ENCODE measurements at regions not wholly inside any gene's neighbourhood (a gene's known extent, or its start where the extent isn't known, plus 50 kb on each side); places are given as distances from the start of the nearest gene placed in this dataset.
A peak's percentile ranks its signal among the peaks of the same experiment; 100 is the strongest.

- no peak overlapping the region for H3K9ac ChIP-seq (ENCODE audit: low read depth, low read length)
- H3K27ac ChIP-seq (ENCODE audit: low read depth, low read length): no peak overlapping the region
- 0 out of 2 replicates have a peak, but pooled peaks cover 4% of the 10 kb centered on the region for H3K4me1 ChIP-seq (ENCODE audit: control insufficient read depth, insufficient read depth, low read length)
- H3K27me3 ChIP-seq (ENCODE audit: control insufficient read depth, insufficient read depth, low read length): no peaks in the 10 kb centered on the region
- H3K9me3 ChIP-seq (ENCODE audit: control insufficient read depth, insufficient read depth, low read length): no peaks in the 10 kb centered on the region
- H3K36me3 ChIP-seq (ENCODE audit: control insufficient read depth, insufficient read depth, low read length): no peaks in the 10 kb centered on the region
- no peak overlapping the region for H3K4me3 ChIP-seq (ENCODE audit: low read depth, low read length)
Observed at GRCh38 chr3:146818301-146818700, 213.2 kb upstream of the PLSCR5 start.

DNA sequence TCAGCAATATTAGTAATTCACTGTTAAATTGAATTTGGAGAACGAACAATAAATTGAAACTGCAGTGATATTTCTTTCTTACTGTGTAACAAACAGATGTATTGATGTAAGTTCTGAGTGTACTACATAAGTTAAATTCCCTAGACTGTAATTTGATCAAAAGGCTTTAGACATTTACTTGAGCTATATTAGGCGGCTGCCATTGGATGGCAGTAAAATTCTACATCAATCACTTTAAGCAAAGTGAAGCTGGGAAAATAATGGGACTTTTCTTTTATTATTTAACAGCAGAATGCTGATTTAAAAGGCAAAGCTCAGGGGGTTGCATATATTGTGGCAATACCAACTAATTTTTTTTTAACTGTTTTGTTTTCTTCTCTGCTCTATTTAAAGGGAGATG lies 212.6 kb upstream of the PLSCR5 start:
- H3K4me1 ChIP-seq (ENCODE audit: control insufficient read depth, insufficient read depth, low read length): 0 out of 2 replicates have a peak, but pooled peaks cover 4% of the 10 kb centered on the region
- no peak overlapping the region for H3K4me3 ChIP-seq (ENCODE audit: low read depth, low read length)
- H3K27me3 ChIP-seq (ENCODE audit: control insufficient read depth, insufficient read depth, low read length): no peaks in the 10 kb centered on the region
- no peak overlapping the region for H3K27ac ChIP-seq (ENCODE audit: low read depth, low read length)
- H3K9me3 ChIP-seq (ENCODE audit: control insufficient read depth, insufficient read depth, low read length): no peaks in the 10 kb centered on the region
- no peaks in the 10 kb centered on the region for H3K36me3 ChIP-seq (ENCODE audit: control insufficient read depth, insufficient read depth, low read length)
- no peak overlapping the region for H3K9ac ChIP-seq (ENCODE audit: low read depth, low read length)

DNA sequence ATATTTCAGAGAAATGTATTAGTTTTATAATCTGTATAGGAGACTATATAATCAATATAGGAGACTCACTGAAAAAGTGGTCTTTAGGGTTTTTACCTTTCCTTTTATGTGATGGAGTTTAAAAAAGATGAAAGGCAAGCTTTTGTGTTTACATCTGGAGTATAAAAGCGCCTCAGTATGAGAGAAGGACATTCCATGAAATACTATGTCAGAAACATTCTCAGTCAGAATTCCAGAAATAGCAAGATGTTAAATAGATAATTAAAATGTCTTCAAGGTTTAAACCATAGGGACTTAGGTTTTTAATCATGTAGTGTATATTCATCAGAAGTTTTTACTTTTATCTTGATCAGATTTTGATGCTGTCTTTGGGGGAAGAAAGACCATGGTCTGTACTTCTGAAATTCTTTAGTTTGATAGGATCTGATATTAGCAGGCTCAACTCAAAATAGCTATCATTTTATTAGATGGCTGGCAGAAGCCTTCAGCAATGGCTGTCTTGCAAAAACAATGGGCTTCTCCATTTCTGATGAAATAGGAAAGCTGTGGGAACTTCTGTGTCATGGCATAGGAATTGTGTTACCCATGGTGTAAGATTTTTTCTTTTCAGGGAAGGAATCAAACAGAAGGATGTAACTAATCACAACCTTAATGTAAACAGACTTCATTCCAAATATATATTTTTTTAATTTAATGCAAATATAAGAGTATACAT lies 209.6 kb upstream of the PLSCR5 start:
- H3K27ac ChIP-seq (ENCODE audit: low read depth, low read length): no peak overlapping the region
- H3K9ac ChIP-seq (ENCODE audit: low read depth, low read length): no peak overlapping the region
- no peak overlapping the region for H3K4me3 ChIP-seq (ENCODE audit: low read depth, low read length)
- H3K9me3 ChIP-seq (ENCODE audit: control insufficient read depth, insufficient read depth, low read length): no peaks in the 10 kb centered on the region
- H3K36me3 ChIP-seq (ENCODE audit: control insufficient read depth, insufficient read depth, low read length): no peaks in the 10 kb centered on the region
- no peaks in the 10 kb centered on the region for H3K27me3 ChIP-seq (ENCODE audit: control insufficient read depth, insufficient read depth, low read length)
- 0 out of 2 replicates have a peak, but pooled peaks cover 4% of the 10 kb centered on the region for H3K4me1 ChIP-seq (ENCODE audit: control insufficient read depth, insufficient read depth, low read length)

GRCh38 chr3:146813496-146813895 lies 208.3 kb upstream of the PLSCR5 start:
- Histone ChIP-seq H3K4me1 (ENCODE audit: control insufficient read depth, insufficient read depth, low read length) (0 out of 2 replicates have a peak, but pooled peaks cover 4% of the 10 kb centered on the region), H3K27me3 (ENCODE audit: control insufficient read depth, insufficient read depth, low read length) (no peaks in the 10 kb centered on the region), H3K36me3 (ENCODE audit: control insufficient read depth, insufficient read depth, low read length) (no peaks in the 10 kb centered on the region), H3K9ac (ENCODE audit: low read depth, low read length) (no peak overlapping the region), H3K27ac (ENCODE audit: low read depth, low read length) (no peak overlapping the region), H3K4me3 (ENCODE audit: low read depth, low read length) (no peak overlapping the region), H3K9me3 (ENCODE audit: control insufficient read depth, insufficient read depth, low read length) (no peaks in the 10 kb centered on the region)

DNA sequence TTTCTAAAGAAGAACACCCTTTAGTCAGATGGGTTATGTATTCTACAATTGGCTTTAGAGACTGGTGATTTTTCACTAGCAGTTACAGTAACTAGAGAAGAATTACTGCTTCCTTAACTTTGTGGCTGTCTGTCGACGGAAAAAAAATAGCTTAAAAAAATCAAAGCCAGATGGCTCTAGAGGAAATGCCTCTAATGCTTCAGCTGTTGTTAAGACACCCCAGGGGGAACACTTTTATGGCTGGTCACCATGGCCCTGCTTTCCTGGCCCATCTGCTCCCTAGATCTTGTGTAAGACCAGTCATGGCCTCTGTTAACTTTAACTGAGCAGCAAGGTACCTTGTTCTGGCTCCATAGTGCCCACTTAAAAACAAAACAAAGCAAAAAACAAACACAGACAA lies 198.6 kb upstream of the PLSCR5 start:
- Histone ChIP-seq H3K4me1 (ENCODE audit: control insufficient read depth, insufficient read depth, low read length) (0 out of 2 replicates have a peak, but pooled peaks cover 3% of the 10 kb centered on the region), H3K9me3 (ENCODE audit: control insufficient read depth, insufficient read depth, low read length) (no peaks in the 10 kb centered on the region), H3K4me3 (ENCODE audit: low read depth, low read length) (no peak overlapping the region), H3K9ac (ENCODE audit: low read depth, low read length) (no peak overlapping the region), H3K36me3 (ENCODE audit: control insufficient read depth, insufficient read depth, low read length) (no peaks in the 10 kb centered on the region), H3K27me3 (ENCODE audit: control insufficient read depth, insufficient read depth, low read length) (no peaks in the 10 kb centered on the region), H3K27ac (ENCODE audit: low read depth, low read length) (no peak overlapping the region)

DNA sequence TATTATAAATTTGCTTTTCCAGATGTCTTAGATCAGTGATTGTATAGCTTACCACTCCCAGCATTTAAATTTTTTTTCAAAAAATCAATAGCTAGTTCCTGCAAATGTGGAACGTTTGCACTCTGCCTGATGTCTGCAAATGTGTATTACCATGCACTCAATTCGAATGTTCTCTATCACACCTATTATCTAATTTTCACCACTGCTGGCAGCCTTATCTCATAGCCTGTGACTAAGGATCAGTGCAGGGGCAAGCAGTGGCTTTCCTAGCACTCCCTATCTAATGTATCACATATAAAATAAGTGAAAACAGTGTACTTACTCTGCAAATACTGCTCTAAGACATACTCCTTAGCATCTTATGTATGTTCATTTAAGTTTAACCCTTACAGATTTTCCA lies 196.3 kb upstream of the PLSCR5 start:
- no peaks in the 10 kb centered on the region for H3K27me3 ChIP-seq (ENCODE audit: control insufficient read depth, insufficient read depth, low read length)
- no peak overlapping the region for H3K27ac ChIP-seq (ENCODE audit: low read depth, low read length)
- no peaks in the 10 kb centered on the region for H3K36me3 ChIP-seq (ENCODE audit: control insufficient read depth, insufficient read depth, low read length)
- no peak overlapping the region for H3K4me3 ChIP-seq (ENCODE audit: low read depth, low read length)
- H3K9ac ChIP-seq (ENCODE audit: low read depth, low read length): no peak overlapping the region
- peaks cover 3% of the 10 kb centered on the region; the same call in 1 of the 2 replicates for H3K4me1 ChIP-seq (ENCODE audit: control insufficient read depth, insufficient read depth, low read length)
- no peaks in the 10 kb centered on the region for H3K9me3 ChIP-seq (ENCODE audit: control insufficient read depth, insufficient read depth, low read length)

DNA sequence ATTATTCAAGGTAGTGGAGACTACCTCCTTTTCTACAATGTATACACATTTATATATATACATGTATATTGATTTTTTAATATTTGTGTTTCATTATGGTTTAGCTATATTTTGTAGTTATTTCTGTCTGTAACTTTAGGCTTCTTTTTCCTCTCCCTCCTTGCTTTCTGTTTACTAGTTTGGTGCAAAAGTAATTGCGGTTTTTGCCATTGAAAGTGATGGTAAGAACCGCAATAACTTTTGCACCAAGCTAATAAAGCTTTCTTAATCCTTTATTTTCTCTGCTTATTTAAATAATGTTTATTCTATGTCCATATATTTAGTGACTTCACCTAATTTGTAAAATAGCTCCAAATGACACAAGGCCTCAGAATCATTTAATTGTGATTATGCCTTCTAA lies 195.3 kb upstream of the PLSCR5 start:
- Histone ChIP-seq H3K4me1 (ENCODE audit: control insufficient read depth, insufficient read depth, low read length) (peaks cover 9% of the 10 kb centered on the region; the same call in 1 of the 2 replicates), H3K36me3 (ENCODE audit: control insufficient read depth, insufficient read depth, low read length) (no peaks in the 10 kb centered on the region), H3K27me3 (ENCODE audit: control insufficient read depth, insufficient read depth, low read length) (no peaks in the 10 kb centered on the region), H3K4me3 (ENCODE audit: low read depth, low read length) (no peak overlapping the region), H3K9me3 (ENCODE audit: control insufficient read depth, insufficient read depth, low read length) (no peaks in the 10 kb centered on the region), H3K9ac (ENCODE audit: low read depth, low read length) (no peak overlapping the region), H3K27ac (ENCODE audit: low read depth, low read length) (no peak overlapping the region)

GRCh38 chr3:146796078-146796477 lies 190.9 kb upstream of the PLSCR5 start:
- Histone ChIP-seq H3K36me3 (ENCODE audit: control insufficient read depth, insufficient read depth, low read length) (no peaks in the 10 kb centered on the region), H3K27ac (ENCODE audit: low read depth, low read length) (no peak overlapping the region), H3K4me3 (ENCODE audit: low read depth, low read length) (no peak overlapping the region), H3K9ac (ENCODE audit: low read depth, low read length) (no peak overlapping the region), H3K4me1 (ENCODE audit: control insufficient read depth, insufficient read depth, low read length) (peaks cover 7% of the 10 kb centered on the region; the same call in 1 of the 2 replicates), H3K27me3 (ENCODE audit: control insufficient read depth, insufficient read depth, low read length) (no peaks in the 10 kb centered on the region), H3K9me3 (ENCODE audit: control insufficient read depth, insufficient read depth, low read length) (no peaks in the 10 kb centered on the region)

DNA sequence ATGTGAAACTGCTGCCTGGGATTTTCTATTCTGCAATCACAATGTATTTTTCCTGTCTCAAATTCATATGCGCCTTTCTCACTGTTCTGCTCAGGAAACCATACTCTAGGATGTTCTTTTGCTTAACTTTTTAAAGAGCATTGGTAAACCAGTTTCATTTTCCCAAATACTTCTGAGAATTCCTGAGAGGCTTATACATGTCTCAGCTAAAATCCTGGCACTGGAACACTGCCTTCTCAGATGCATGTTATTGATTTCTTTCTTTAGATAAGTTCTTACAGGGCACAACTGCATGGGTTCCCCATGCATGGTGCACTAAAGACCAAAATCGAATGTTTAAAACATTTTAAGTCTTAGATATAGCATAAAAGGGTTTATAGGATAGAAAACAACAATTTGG lies 178.3 kb upstream of the PLSCR5 start:
- Histone ChIP-seq H3K27ac (ENCODE audit: low read depth, low read length) (no peak overlapping the region), H3K4me3 (ENCODE audit: low read depth, low read length) (no peak overlapping the region), H3K9me3 (ENCODE audit: control insufficient read depth, insufficient read depth, low read length) (no peaks in the 10 kb centered on the region), H3K36me3 (ENCODE audit: control insufficient read depth, insufficient read depth, low read length) (no peaks in the 10 kb centered on the region), H3K4me1 (ENCODE audit: control insufficient read depth, insufficient read depth, low read length) (peaks cover 30% of the 10 kb centered on the region), H3K27me3 (ENCODE audit: control insufficient read depth, insufficient read depth, low read length) (peaks cover 21% of the 10 kb centered on the region), H3K9ac (ENCODE audit: low read depth, low read length) (no peak overlapping the region)

GRCh38 chr3:146781606-146782005 lies 176.5 kb upstream of the PLSCR5 start:
- H3K27ac ChIP-seq (ENCODE audit: low read depth, low read length): no peak overlapping the region
- peaks cover 21% of the 10 kb centered on the region for H3K27me3 ChIP-seq (ENCODE audit: control insufficient read depth, insufficient read depth, low read length)
- H3K9ac ChIP-seq (ENCODE audit: low read depth, low read length): no peak overlapping the region
- H3K9me3 ChIP-seq (ENCODE audit: control insufficient read depth, insufficient read depth, low read length): no peaks in the 10 kb centered on the region
- H3K4me3 ChIP-seq (ENCODE audit: low read depth, low read length): no peak overlapping the region
- peaks cover 37% of the 10 kb centered on the region for H3K4me1 ChIP-seq (ENCODE audit: control insufficient read depth, insufficient read depth, low read length)
- no peaks in the 10 kb centered on the region for H3K36me3 ChIP-seq (ENCODE audit: control insufficient read depth, insufficient read depth, low read length)

DNA sequence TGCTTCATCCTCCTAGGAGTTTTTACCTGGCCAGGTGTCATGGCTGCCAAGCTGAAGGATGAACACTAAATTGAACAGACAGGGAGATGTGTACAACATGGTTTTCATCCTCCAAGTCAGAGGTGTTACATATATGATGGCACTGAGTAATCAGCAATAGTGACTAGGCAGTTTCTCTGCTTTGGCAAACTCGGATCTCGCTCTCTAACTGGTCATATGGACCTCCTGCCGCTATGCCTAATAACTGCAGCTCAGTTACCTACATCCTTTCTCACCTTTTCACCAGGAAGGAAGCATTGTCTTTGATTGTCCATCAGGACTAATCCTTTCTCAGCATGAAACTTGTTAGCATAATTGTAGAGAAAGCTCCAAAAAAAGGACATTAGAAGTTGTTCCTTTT lies 175.9 kb upstream of the PLSCR5 start:
- Histone ChIP-seq H3K9me3 (ENCODE audit: control insufficient read depth, insufficient read depth, low read length) (no peaks in the 10 kb centered on the region), H3K27me3 (ENCODE audit: control insufficient read depth, insufficient read depth, low read length) (peaks cover 21% of the 10 kb centered on the region), H3K4me1 (ENCODE audit: control insufficient read depth, insufficient read depth, low read length) (peaks cover 37% of the 10 kb centered on the region), H3K4me3 (ENCODE audit: low read depth, low read length) (peak overlapping the region; percentile 44), H3K9ac (ENCODE audit: low read depth, low read length) (no peak overlapping the region), H3K36me3 (ENCODE audit: control insufficient read depth, insufficient read depth, low read length) (no peaks in the 10 kb centered on the region), H3K27ac (ENCODE audit: low read depth, low read length) (peak overlapping the region; percentile 56)
